ENCODE measurements at regions not wholly inside any gene's neighbourhood (a gene's known extent, or its start where the extent isn't known, plus 50 kb on each side); places are given as distances from the start of the nearest gene placed in this dataset.
A peak's percentile ranks its signal among the peaks of the same experiment; 100 is the strongest.

DNA sequence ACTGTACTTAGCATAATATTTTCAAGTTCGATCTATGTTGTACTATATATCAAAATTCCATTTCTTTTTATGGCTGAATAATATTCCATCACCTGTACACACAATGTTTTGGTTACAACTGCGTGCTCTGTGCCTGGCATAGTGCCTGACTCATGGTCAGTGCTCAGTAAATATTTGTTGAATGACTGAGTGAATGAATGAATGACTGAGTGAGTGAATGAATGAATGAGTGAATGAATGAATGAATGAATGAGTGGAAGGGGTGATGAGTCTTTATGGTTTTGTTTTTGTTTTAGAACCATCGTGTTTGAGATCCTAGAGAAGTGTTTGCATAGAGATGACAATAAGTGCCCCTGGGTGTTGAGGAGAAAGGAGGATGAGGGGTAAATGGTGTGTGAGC is 155.3 kb downstream of the MRM1 start:
- no peak for DNase-seq (ENCODE audit: low spot score)

DNA sequence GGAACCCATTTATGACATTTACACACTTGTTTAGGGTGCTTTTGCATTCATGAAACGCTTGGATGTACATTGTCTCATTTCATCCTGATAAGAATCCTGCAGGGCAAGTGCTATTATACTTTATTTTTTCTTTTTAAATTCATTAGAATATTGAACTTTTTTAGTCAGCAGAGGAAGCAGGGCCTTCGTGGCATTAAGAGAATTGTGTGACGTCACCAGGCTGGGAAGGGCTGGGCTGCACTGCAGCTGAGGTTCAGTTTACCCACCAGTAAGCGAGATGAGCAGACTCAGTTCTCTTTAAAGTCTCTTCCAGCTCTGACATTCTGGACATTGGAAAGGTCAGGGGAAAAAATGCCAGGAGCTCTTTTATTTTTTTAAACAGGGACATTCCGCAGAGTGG is 159.0 kb downstream of the MRM1 start:
- no peak for DNase-seq (ENCODE audit: low spot score)

DNA sequence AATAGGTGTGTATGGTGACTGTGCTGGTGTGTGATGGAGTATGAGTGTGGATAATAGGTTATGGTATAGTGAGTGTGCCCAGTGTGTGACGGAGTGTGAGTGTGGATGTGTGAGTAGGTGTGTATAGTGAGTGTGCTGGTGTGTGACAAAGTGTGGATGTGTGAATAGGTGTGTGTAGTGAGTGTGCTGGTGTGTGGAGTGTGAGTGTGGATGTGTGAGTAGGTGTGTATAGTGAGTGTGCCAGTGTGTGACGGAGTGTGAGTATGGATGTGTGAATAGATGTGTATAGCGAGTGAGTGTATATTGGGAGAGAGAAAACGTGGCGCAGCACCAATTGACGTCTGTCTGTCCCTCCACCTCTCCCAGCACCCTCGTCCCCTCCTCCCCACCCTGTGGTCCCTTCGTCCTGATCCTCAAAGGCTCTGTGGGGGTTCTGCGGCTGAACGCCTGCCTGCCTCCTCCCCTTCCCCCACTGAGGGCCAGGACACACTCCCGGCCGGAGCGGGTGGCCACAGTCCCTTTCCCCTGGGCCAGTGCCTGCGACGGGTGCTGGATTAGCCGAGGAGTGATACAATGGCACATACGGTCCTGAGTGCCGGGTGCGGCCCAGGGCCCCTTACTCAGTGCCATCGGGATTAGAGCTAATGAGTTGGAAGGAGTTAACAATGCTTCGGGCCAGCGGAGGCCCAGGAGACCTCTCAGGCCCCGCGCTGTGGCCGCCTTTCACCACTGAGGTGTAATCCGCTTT is 160.0 kb downstream of the MRM1 start:
- DNase-seq (ENCODE audit: low spot score) = no peak

DNA sequence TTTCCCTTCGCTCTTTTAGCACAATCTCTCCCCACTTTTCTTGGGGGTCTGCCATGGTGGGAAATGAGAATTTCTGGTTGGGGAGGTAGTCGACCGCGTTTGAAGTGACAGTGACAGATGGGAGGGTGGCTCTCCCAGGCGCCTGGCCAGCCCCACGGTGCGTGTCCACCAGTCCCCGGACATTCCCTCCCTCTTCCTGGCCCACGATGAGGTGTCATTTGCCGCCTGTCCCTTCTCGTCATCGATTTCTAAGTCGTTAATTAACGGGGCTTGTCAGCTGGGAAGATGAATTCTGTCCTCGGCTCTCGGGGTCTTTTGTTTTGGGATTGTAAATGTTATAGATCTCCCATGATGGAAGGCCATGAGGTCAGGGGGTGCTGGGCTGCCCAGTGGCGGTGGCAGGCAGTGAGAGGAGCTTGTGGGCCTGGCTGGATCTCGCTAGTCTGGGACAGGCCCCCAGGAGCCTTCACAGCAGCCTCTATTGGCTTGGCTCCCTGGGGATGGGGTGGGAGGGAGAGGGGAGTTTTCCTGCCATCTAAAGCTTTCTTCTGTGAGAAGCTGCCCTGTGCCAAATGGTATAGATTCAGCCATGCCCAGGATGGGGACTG is 164.2 kb downstream of the MRM1 start:
- no peak for DNase-seq (ENCODE audit: low spot score)

DNA sequence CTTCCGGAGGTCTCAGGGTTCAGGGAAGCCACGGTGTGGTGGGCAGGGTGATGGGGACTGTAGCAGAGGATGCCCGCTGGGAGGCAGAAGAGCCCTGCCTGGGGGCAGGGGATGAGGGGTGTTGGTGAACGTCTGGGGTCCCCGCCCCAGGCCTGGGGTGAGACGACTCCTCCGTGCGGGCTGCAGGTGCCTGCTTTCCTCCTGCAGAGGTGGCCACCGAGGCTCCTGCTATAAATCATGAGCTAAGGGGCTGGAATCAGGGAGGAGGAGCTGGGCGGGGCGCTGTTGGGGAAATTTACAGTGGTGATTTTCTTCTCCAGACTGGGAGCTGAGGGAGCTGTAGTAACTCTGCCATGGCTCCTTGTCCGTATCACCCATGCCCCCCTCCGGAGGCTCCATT is 167.0 kb downstream of the MRM1 start:
- DNase-seq (ENCODE audit: low spot score) = no peak

DNA sequence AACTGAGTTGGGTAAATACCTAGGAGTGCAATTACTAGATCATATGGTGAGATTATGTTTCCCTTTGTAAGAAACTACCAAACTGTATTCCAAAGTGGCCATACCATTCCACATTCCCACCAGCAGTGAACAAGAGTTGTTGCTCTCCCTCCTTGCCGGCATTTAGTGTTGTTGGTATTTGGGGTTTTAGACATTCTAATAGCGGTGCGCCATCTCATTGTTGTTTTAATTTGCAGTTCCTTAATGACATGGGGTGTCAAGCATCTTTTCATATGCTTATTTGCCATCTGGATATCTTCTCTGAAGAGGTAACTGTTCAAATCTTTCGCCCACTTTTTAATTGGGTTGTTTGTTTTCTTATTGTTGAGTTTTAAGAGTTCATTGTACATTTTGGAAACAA is 164.2 kb upstream of the LHX1 start:
- DNase-seq (ENCODE audit: low spot score) = no peak

DNA sequence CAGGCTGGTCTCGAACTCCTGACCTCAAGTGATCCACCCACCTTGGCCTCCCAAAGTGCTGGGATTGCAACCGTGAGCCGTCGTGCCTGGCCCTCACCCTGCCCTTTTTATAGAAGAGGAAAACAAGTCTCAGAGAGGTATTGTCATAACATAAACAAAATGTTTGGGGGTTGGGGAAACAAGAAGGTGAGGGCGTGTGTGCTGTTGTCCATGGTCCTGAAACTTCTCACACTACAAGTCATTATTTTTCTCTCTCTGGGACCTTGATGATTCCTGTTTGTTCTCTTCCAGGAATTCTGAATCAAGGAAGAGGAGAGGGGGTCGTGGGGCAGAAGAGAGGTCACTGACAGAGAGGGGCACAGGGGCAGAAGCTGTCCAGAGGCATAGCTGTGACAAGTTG is 160.2 kb upstream of the LHX1 start:
- DNase-seq (ENCODE audit: low spot score) = peak; percentile 21

DNA sequence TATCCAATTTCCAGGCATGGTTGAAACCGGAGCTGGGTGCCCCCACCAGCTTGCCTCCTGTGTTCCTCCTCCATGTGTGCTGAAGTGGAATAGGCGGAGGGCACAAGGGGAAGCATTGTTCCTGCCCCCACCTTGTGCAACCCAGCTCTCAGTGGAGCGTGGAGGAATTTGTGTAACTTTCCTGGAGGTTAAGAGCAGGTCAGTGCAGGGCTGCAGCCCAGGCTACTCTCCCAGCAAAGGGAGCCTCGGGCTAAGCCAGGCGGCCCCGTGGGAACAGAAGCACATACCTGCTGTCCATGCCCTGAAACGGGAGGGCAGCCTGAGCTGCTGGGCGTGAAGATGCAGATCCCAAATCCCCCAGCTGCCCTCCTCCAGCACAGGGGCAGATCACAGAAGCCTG is 158.8 kb upstream of the LHX1 start:
- DNase-seq (ENCODE audit: low spot score) = no peak

DNA sequence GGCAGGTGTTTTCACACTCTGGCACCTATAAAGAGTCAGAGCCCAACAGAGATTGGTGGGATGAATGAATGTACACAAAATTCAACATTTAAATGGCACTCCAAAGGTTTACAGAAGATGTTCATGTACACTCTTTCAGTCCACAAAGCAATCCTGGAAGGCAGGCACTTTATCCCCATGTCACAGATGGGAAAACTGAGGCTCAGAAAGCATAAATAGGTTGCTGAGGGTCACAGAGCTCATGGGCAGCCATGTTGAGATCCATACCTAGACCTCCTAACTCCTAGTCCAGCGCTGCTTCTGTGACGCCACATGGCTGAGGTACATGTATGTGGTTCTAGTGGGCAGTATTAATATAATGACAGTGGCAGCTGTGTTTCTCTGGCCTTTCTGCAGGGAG is 157.7 kb upstream of the LHX1 start:
- no peak for DNase-seq (ENCODE audit: low spot score)

DNA sequence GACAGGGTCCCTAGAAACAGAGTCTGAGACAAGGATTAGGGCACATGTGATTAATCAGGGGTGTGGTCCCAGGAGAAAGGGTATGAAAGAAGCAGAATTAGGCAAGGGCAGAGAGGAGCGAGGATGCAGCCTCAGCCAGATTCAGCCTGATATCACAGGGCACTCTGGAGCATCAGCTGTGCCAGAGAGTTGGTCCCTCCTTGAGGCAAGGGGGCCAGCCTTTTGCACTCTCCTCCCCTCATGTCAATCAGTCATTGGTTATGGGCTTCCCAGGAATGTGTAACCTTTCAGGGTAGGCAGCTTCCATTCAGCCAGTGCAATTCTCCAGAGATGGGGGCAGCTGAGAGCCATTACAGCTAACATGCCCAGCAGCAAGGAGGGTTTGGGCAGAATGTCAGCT is 152.6 kb upstream of the LHX1 start:
- no peak for DNase-seq (ENCODE audit: low spot score)

DNA sequence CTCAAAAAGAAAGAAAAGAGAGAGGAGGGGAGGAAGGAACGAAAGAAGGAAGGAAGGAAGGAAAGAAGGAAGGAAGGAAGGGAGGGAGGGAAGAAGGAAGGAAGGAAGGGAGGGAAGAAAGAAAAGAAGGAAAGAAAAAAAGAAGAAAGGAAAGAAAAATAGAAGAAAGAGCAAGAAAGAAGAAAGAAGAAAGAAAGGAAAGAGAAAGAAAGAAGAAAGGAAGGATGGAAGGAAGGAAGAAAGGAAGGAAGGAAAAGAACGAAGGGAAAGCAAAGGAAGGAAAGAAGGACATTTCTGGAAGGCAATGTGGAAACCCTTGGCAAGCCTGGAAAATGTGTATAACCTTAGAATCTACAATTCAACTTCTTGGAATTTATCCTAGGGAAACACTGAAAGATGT is 150.4 kb upstream of the LHX1 start:
- DNase-seq (ENCODE audit: low spot score) = no peak

DNA sequence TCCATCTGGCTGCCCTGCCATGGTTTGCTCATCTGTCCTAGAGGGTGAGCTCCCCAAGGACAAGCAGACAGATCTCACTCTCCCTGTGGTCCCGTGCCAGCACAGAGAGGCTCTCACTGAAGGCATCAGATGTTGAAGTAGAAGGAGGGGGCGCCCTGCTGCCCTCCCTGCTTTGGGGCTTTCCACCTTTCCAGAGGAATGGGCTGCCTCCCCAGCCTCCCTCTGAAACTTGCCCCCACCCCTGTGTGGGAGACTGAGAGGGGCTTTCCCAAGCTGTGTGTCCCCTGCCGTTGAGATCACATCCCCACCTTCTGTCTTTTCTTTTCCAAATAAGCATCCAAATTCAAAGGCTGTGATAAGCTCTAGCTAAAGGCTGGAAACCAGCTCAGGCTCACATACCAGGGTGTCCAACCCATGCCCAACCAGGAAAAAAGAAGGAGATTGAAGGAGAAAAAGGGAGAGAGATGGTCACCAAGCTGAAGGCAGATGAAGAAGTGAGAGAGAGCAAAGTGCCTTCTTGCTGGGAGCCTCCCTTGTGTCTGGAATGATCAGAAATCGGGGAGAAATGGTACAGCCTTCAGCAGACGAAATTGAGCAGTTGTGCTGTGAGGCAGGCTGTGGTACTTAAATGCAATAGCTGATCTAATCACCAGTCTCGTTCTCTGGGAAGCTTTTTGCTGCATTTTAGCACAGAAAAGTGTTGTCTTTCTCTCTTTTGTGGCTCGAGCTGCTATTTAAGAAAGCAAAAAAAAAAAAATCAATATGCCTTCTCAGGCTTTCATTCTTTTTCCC is 145.9 kb upstream of the LHX1 start:
- no peak for DNase-seq (ENCODE audit: low spot score)

DNA sequence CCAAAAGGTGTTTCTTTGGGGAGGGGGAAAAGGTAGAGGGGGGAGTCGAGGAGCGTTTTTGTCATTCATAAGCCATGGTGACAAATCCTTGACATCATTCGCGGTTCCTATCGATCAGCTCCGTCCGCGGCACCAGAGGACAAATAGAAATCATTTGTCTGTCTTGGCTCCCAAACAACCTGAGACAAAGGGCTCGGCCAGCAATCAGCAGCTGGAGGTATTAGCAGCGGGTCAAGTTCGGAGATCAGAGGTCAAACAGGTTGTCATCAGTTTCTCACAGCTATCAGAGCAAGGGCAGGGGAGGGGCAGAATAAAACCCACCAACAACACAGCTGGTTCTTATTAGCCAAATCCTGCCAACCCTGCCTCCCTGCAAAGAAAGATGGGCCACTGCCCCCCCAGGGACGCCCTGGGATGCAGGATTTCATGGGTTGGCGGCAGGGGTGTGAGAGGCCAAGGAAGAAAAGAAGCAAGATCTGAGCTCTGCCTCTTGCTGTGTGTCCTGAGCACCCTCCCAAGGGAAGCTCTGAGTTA is 145.3 kb upstream of the LHX1 start:
- no peak for DNase-seq (ENCODE audit: low spot score)

DNA sequence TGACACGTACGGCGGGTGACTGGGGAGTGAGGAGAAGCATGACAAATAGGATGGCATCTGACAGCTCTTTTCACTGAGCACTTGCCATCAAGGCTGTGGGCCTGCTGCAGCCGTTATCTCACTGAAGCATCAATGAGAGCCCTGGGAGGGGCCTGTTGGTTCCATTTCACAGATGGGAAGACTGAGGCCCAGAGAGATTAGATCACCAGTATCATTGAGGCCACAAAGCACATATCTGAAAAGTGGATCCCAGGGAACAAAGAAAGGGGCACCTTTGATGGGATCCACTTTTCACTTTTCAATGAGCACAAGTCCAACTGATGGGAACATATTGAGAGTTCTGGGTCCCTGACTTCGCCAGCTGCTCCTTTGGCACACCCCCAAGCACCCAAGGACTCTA is 144.4 kb upstream of the LHX1 start:
- no peak for DNase-seq (ENCODE audit: low spot score)

DNA sequence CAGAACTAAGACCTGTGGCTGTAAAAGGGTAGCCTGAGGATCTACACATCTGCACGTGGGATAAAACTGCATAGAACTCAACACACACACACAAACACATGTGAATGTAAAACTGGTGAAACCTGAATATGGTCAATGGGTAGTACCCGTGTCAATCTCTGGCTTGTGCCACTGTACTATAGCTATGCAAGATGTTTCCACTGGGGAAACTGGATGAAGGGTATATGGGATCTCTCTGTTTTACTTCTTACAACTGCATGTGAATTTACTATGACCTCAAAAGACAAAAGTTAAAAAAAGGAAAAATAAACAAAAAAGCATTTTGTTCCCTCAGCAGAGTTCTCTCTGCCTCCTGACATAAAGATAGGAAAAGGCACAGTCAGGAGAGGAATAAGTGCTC is 143.3 kb upstream of the LHX1 start:
- no peak for DNase-seq (ENCODE audit: low spot score)

DNA sequence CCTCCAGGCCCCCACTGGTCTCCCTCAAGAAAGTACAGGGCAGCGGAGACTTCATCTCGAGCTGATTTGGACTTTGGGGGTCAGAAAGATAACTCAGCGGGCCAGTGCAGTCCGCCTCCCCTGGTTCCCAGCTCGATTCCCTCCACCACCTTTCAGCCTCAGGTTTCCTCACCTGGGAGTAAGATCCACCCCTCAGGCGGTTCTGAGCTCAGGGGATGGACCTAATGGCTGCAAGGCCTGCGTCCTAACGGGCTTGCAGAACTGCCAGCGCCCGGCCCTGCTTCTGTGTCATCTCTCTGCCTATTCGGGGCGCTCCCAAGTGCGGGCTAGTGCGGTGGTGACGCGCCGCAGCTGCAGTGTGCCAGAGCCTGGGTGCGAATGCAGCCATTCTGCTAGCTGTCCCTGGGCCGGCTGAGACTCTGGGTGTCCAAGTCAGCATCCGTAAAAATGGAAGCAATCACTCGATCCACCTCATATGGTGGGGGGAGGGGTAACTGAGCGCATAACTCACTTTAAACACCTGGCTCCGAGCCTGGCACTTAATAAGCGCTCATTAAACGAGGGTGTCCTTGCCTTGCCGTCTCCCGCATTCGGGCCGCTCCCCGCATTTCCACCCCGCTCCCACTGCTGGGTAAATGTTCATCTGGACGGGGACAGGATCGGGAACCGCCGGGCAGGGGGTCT is 129.6 kb upstream of the LHX1 start:
- no peak for DNase-seq (ENCODE audit: low spot score)

DNA sequence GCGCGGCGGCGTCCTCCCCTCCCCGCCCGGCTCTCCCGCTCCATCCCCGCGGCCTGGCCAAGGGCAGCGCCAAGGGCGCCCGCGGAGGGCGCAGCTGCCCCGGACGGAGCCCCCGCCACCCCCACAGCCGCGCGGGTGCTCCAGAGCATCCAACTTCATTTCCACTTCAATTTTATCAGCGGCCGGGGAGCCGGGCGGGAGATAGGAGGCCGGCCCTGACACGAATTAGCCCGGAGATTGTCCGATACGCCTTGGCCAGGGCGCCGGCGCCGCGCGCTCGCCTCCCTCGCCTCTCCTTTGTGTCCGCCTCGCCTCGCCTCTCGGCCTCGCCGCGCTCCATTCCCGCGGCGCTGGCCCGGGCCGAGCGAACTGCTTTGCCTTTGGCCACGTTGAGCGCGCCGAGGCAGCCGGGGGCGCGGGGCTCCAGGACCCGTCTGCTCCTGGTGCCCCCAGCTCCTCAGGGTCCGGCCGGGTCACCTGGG is 129.1 kb upstream of the LHX1 start:
- no peak for DNase-seq (ENCODE audit: low spot score)

DNA sequence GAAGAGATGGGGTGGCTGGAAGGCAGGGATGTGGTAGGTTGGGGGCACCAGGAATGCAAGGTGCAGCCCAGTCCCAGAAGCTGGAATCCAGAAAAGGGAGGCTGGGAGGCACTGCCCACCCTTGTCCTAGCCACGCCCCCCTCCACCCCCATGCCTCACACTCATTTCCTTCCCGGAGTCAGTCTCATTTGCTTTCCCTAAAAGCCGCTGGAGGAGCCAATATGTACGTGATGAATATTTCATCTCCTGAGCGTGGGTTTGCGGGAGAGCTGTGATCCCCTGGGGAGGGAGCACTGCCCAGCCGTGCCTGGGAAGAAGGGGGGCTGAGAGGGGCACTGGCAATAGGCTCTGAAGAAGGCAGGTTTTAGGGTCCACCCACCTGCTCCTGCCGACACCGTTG is 124.5 kb upstream of the LHX1 start:
- DNase-seq (ENCODE audit: low spot score) = no peak

DNA sequence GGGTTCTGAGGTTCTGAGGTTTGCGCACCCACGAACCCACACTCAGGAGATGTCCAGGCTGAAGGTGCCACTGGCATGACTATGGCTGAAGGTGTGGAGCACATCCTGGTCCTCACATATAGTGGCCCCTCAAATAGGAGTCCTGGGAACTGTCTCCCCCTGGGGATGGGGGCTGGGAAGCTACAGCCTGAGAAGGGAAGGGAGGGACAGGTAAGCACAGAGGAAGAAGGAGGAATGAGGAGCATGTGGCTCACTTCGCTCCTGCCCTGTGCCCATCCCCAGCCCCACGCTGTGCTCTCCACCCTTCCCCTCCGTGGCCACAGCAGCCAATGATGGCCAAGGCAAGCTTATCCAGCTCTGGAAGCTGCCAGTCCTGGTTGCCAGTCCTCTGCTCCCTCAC is 123.9 kb upstream of the LHX1 start:
- DNase-seq (ENCODE audit: low spot score) = no peak

DNA sequence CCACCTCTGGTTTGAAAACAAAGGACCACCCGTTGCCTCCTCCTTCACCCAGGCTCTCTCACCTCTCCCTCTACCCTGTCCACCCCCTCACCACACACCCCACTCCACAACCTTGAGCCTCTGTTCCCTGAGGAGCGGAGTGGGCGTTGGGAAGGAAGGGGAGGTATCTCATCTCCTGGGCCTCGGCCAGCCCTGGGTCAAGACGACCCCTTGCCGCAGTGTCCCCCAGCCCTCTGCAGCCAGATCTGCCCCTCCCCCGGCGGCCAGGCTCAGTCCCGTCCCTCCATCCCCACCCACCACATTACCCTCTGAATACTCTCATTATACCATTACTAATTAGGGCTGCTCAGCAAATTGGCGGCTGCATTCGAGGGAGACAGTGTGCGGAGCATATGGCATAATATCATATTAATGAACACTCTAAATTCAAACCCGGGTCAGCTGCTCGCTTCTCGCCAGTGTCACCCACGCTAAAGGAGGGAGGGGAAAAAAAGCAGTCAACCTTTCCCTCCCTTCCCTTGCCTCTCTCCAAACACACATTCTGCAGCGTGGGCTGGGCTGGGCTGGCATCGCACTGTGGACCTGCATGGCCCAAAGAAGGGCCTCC is 123.2 kb upstream of the LHX1 start:
- no peak for DNase-seq (ENCODE audit: low spot score)

DNA sequence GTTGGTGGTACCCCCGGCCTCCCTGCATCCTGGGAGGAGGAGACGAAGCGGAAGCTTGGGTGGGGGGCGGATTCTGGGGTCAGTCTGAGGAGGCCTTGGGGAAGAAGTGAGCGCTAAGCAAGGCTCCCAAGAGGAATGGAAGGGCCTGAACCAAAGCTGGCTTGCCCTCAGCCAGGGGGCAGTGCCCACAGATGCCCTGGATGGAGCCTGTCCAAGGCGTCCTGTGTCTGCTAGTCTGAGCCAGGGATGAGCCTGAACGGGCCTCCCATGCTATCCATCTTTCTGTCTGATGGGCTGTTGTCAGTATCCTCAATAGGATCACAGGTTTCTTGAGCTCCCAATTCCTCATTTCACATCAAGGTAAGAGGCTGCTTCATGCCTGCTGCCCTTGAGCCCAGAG is 122.3 kb upstream of the LHX1 start:
- no peak for DNase-seq (ENCODE audit: low spot score)
